ENCODE measurements at regions not wholly inside any gene's neighbourhood (a gene's known extent, or its start where the extent isn't known, plus 50 kb on each side); places are given as distances from the start of the nearest gene placed in this dataset.
"Not testable (repeated sequence)": the region's sequence is repeated elsewhere in the genome, so short reads cannot be mapped to it uniquely, and the experiment has no call there.

DNA sequence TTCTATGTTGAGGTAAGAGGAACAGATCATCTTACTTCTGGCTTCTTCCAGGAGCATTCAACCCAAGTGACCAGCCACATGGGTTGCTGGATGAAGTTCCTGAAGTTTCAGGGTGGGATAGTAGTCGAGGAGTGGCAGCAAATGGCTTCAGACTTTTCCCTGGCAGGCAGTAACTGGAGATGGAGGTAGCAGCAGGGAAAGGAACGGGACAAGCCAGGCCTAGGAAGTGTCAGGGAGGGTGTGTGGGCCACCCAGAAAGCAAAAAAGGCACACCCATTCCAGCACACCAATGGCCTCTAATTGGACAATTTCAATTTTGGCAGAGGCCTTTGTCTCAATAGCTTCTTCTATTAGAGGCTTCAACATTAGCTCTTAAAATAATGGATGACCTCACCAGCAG lies 498.6 kb upstream of the ATP11B start:
- DNase-seq: no peak

DNA sequence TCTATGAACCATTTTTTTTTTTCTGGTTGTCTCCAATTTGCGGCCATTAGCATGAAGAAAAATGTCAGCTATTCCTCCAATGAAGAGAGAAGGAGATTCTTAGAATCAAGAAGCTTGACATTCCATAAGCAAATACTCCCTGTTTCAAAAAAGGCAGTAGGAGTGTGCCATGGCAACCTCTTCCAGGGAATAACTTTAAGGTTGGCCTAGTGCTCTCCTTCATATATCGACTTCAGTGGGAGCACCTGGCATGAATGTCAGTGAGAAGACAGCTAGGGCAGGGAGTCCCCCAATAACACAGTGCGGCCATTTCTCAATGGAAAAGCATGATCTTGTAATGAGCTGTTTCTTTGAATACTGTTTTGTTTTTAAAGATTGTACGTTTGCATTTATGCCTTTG lies 493.0 kb upstream of the ATP11B start:
- DNase-seq: no peak

DNA sequence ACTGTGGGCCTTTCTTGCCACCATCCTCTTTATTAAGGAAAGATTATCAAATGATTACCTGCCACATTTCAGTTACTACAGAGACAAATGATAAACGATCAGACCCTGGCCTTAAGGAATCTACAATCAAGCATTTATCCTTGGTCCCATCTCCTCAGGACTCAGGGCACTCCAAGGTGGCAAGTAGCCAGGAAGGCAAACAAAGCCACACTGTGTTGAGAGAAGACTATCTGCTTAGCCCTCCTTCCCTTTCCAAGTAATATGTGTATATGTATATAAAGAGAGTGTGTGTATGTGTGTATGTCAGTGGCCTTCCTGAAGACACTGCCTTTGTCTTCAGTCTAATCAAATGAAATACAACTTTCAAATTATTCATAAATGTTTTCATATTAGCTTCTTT lies 490.1 kb upstream of the ATP11B start:
- DNase-seq: no peak

DNA sequence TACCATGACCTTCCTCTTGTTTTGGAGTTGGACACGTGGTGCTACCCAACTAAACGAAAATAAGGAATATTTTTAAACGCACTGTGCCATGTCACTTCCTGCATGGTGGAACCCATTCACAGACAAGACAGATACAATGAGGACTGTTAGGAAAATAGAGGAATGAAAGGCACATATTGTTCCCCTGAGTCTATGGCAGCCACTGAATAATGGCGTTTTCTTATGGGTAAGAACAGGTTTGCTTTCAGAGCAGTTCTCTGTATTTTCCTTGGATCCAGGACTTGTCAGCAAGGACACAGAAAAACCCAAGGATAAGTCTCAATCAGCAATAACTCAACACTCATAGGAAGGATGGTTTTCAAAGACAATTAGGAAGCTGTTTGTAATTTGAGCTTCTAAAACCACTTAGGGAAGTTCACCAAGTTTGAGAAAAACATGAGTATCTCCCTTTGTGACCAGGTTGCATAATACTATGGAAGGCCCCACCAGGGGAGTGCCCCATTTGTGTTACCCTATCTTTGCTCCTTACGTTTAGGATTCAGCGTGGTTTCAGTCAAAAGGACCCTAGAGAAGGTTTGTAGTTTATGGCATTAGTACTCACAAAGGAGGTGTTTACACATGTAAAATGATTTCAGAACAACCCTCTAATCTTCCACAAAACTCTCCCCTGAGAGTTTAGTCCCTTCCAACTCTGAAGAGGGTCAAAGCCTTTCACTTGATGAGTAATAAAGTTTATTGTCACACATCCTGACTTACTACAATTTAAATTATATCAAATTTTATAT lies 487.2 kb upstream of the ATP11B start:
- no peak for DNase-seq

DNA sequence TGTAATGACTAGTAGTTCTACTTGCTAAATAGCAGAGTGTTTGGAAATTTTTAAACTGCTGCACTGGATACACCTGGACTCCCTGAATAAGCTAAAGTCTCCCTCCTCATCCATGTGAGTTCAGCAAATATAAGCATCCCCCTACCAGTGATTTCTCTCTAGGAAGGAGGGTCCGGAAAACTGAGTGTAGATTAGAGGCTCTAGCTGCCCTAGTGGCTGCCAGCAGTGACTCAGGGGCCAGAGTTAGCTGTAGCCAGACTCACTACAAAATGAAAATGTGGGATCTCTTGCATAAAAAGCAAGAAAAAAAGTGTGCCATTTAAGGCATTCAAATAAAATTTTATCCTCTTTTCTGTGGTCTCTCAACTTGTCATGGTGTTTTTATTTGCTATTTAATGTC lies 485.0 kb upstream of the ATP11B start:
- no peak for DNase-seq

DNA sequence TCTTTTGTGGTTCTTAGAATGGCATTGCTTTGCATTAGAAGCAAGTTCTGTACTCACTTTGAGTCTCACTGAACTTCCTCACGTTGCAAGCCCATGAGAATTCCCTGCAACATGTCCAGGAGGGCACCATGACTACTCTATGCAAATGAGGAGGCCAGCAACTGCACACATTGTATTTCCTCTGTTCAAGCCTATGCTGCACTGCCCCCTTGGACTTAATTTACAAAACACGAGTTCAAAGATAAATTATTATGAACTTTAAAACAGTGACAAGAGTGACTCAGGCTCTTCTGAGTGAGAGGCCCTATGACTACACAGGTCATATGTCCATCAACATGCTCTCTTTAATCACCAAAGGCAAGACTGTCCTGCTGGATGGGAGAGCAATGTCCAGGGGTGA lies 484.2 kb upstream of the ATP11B start:
- DNase-seq: no peak

DNA sequence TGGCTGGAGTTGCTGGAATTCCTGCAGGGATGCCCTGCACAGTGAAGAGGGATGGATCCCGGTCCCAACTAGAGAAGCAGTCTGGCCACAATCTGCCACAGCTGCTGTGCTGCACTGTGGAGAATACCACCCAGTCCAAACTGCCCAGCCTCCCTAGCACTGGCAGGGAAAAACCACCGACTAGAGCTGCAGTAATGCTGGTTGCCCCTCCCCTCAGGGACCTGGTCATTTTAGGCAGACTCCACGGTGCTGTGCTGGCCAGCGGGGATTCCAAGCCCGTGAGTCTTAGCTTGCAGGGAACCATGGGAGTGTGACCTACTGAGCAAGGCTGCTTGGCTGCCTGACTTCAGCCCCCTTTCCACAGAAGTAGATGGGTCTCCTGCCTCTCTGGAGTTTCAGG lies 478.0 kb upstream of the ATP11B start:
- no peak for DNase-seq

DNA sequence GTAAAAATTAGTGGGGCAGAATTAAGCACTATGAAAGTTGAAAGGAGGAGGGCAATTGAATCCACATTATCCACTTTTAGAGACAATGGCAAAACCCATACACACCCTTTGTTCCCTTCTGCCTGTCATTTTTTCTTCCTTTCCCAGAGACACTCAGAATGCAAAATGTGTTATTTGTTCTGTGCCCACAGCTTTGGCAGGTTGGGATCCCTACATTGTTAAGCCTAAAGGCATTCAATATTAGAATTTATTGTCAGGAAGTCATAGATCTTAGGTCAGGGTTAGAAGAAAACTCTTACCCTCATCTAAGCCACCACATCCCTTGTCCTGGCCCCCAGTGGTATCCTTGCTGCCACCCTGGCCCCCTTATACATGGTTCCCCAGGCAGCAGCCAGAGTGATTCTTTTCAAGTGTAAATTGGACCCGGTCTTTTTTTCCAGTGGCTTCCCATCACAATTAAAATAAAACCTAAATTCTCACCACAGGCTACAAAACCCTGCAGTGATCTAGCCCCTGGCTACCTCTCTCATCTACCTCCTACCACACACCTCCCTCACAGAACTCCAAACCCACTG lies 470.1 kb upstream of the ATP11B start:
- DNase-seq: no peak

DNA sequence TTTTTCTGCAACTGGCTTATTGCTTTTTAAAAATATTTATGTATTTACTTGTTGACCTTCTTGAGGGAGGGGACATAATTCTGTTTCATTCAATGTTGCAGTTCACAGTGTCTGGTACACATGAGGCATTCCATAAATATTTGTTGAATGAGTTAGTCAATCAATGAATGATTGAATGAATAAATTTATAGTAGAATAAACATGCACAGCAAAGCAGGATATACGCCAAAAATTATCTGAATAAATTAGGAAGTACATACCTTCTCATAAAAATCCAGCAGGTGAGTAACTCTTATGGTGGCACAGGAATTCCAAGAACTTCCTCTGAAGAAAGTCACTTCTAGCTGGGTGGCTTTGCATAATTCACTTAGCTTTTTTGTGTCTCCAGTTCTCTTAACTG lies 469.4 kb upstream of the ATP11B start:
- DNase-seq: no peak

DNA sequence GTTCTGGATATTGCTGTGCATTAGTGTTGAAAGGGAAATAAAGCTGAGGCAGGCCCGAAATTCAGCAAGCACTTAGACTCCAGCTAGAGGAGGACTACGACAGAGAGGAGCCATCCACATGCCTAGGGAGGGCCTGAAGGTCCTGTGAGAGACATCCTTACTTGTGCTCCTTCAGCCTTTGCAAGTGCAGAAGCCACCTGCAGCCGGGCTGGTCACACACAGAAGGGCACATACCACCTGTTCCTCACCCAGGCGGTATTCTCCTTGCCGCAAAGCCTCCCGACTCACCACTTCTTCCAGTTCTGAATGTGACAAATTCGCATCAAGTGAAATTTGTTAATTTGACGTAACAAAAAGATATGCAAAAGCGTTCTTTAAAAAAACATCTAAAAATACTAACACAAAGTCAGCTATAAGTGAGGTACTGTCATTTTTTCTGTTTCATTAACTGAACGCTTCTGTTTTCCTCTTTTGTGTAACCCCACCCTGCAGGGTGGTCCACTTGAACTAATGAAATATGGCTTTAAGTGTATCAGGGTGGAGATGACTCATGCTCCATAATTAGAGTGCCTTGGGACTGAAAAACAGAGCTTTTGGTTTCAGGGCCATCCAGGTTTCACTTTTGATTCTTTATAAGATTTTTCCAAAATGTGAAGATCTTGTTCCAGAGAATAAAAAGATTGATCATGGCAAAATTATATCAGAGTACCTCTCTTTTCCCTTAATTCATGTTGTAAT lies 467.9 kb upstream of the ATP11B start:
- no peak for DNase-seq

DNA sequence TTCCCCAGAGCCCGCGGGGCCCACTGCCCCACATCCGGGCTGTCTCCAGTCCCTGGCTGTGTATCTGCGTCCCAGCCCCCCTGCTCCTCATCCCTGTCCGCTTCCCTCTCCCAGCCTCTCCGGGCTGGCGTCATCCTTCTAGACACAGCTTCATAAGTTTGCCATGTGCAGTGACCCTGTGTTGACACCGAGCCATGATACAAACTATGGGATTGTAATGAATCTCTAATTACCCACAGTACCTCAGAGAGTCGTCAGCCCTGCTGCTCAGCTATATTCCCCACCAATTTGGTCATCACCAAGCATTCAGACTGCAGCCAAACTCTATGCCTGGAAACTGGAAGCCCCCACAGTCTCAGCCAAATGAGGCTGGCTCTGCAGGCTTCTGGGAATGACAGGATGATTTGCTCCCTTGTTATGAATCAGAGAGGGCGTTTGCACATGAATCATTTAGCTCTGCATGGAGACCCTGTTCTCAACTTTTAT lies 466.1 kb upstream of the ATP11B start:
- DNase-seq: no peak

DNA sequence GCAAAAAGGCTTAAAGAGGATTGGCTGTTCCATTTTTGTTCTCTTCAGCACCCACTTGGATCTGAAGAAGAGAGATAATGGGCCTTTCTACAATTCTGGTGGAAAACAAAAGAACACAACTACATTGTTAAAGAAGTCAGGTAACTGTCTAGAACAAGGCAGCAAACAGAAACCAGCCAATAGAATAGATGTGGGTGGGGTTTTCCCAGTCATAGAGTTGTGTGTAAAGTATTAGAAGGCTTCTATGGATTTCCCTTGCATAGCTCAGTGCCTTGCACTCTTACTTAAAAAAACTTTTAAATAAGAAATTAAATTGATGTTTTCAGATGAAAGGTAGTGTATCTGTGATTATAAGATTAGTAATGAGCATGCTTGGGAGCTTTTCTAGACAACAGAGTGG lies 462.7 kb upstream of the ATP11B start:
- no peak for DNase-seq

DNA sequence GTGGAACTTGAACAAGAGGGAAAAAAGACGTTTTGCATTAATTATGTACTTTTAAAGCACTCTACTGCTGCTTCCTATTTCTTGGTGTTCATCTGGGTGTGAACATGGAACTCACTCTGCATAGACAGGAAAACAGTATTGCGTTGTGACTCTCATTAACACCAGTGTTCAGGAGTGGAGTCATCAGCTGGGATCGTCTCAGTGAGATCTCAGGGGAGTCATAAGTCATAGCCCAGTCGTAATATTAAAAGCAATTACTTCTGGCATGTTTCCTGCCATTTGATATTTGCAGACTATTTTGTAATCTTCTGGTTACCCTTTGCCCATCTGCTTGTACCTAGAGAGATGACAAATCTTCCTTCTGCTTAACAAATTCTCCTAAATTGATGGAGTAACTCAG lies 462.0 kb upstream of the ATP11B start:
- no peak for DNase-seq

DNA sequence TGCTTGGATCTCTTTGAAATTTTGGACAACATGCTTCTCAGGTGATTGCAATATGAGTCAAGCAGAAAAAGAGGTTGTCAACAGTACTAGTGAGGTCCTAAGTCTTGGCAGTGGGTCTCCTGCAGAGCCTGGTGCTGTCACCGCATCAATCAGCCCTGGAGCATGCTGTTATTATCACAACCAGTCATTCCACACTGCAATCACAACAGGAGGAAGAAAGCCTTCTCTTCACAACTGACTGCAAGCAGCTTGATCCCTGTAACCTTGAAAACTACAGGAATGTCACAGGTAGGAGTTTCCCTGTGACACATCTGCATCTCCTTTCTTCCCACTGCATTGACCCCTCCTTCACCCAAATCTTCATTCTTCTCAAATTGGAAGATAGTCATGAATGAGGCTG lies 451.1 kb upstream of the ATP11B start:
- DNase-seq: no peak

DNA sequence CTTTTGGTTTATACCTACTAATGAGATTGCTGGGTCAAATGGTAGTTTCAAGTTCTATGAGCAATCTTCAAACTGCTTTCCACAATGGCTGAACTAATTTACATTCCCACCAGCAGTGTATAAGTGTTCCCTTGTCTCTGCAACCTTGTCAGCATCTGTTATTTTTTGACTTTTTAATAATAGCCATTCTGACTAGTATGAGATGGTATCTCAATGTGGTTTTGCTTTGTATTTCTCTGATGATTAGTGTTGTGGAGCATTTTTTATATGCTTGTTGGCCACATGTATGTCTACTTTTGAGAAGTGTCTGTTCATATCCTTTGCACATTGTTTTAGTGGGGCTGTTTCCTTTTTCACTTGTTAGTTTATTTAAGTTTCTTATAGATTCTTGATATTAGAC lies 449.3 kb upstream of the ATP11B start:
- DNase-seq: not testable (repeated sequence)

DNA sequence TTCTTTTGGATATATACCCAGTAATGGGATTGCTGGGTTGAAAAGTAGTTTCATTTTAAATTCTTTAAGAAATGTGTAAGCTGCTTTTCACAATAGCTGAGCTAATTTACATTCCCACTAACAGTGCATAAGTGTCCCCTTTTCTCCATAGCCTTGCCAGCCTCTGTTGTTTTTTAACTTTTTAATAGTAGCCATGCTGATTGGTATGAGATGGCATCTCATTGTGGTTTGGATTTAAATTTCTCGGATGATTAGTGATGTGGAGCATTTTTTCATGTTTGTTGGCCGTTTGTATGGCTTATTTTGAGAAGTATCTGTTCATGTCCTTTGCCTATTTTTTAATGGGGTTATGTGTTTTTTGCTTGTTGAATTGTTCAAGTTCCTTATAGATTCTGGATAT lies 444.3 kb upstream of the ATP11B start:
- DNase-seq: no peak

DNA sequence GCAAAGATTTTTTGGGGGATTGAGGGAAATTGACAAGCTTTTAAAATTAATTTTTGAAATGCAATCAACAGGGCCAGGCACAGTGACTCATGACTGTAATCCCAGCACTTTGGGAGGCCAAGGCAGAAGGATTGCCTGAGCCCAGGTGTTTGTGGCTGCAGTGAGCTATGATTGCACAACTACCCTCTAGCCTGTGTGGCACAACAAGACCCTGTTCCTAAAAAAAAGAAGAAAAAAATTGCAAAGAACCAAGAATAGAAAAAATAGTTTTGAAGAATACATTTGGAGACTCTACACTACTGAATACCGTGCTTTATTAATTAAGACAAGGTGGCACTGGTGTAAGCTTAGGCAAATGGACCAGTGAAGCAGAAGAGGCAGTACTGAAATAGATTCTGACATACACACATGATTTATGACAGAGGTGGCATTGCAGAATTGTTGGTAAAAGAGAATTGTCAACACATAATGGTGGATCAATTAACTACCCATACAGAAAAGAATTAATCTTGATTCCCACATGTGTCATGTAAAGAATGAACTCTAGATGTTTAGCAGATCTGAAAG lies 443.3 kb upstream of the ATP11B start:
- no peak for DNase-seq

DNA sequence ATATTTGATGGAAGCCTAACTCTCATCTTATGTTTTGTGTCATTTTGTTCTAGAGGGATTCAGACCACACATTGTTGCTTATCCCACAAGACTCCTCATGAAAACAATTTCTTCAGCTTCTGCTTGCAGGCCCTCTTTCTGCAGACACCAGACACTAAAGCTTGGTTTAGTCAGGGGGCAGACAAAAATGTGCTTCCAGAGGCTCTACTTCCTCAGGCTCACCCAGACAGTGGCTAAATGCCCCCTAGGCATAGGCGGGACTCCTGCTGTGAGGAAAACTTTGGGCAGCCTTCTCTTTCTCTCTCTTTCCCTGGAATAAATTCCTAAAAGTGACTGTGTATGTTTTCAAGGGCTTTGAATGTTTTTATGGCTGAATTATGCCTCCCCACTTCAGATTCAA lies 435.4 kb upstream of the ATP11B start:
- no peak for DNase-seq

DNA sequence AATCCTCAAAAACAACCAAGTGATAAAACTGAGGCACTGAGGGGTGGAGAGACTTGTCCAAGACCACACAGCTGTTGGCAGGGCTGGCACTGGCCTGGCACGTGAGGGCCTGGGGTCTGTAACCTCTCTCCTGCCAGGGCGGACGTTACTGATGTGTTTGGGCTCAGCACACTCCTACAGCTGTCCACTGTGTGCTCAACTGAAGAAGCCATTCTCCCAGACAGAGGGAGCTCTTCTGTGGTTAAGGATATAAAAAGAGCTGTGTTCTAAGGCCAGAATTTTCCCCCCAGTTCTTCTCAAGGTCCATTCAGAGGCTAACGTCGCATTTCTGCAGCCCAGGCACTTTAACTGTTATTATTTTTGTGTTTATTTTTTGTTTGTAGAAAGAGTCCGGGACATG lies 429.0 kb upstream of the ATP11B start:
- no peak for DNase-seq

DNA sequence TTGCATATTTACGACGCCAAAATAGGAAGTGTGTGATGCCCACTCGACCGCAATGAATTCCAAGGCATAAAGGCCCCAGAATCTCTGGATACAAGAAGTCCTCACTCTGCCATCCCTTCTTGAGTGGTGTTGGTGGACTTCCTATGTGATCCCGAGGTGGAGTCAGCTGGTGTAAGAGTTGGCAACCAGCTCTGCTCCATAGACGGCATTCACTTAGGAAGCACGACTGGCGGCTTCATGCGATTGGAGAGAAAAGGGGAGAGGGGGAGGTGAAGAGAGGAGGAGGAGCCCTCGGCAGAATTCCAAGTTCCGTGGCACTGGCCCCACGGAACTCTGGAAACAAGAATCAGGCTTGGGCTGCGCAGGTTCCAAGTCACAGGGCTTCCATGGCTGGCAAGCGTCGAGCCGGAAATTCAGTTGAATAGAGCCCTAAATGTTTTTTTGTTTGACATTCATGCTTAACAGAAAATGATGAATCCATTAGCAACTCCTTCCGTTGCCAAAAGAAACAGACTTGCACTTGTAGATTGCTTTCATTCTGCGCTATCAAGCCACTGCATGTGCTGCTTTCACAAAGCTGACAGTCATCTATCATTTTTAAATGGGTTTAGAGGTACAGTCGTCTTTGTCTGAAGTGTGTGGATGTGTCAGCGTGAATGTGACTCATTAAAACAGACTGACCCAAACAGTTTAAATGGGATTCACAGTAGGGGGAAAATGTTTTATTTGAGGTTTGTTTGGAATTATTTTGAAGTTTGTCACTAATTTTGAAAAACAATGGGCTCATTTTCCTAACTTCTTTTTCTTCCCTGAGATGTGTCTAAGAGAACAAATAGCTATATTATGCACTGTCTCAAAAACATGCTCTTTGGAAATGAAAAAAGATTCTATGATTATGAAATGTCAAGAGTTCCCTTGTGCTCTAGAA lies 428.3 kb upstream of the ATP11B start:
- no peak for DNase-seq

DNA sequence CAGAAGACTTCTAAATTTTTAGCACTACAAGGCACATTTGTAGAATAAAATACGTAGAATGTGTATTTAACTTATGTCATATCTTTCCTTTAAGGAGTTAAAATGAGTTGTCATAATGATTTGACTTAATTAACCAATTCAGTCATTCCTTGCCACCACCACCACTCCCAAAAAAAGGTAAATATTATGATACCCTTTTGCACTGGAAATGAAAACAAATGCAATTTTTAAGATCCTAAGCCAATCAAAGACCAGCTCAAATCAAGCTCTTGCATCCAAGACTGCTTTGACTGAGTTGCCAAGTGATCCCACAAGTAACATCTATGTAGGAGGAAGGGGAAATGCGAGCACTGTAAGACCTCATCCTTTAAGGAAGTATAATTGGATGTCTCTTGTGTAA lies 426.6 kb upstream of the ATP11B start:
- DNase-seq: no peak

DNA sequence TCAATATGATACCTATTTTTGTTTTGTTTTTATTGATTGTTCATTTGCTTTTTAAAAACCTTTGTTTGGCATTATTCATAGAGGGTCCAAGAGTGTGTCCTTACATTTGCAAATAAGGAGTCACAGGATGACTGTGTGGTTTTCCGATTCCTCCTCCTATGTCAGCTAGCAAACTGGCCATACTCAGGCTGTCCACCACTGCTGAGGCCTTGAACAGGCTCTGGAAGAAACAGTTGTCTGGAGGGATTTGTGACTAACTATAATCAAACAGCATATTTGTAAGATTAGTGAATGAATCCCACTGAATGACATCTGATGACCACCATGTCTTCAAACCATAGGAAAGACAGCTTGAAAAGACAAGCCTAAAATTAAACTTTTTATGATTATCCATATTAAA lies 423.4 kb upstream of the ATP11B start:
- no peak for DNase-seq

DNA sequence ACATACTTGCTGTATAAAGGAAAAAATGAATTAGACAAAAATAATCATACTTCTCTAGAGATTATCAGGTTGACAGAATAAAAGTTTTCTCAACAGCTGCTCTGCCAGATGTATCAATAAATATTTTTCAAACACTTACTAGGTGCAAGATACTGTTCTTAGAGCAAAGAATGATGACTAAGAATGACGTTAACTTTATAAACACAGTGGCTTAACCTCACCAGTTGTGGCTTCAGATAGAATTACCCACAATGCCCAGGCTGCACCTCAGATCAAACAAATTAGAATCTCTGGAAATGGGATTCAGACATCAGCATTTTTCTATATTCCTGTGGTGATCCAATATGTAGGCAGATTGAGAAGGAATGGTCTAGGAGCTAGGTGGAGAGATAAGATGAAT lies 422.4 kb upstream of the ATP11B start:
- no peak for DNase-seq

All from effector CD4-positive, alpha-beta T cell (primary cell).